ENCODE measurements at regions not wholly inside any gene's neighbourhood (a gene's known extent, or its start where the extent isn't known, plus 50 kb on each side); places are given as distances from the start of the nearest gene placed in this dataset.
"Not testable (repeated sequence)": the region's sequence is repeated elsewhere in the genome, so short reads cannot be mapped to it uniquely, and the experiment has no call there.

- peak; percentile 29 for DNase-seq (ENCODE audit: low spot score)
These were observed 418.6 kb upstream of the TYRP1 start for GRCh38 chr9:12274577-12274976.

- DNase-seq (ENCODE audit: low spot score): no peak
These were observed 416.7 kb upstream of the TYRP1 start for GRCh38 chr9:12276505-12276904.

GRCh38 chr9:12289711-12290110, 403.5 kb upstream of the TYRP1 start:
- DNase-seq (ENCODE audit: low spot score): no peak

GRCh38 chr9:12290166-12290869, 402.9 kb upstream of the TYRP1 start:
- no peak for DNase-seq (ENCODE audit: low spot score)

- no peak for DNase-seq (ENCODE audit: low spot score)
These were observed 388.0 kb upstream of the TYRP1 start for GRCh38 chr9:12305211-12305610.

GRCh38 chr9:12314589-12314988, 378.6 kb upstream of the TYRP1 start:
- no peak for DNase-seq (ENCODE audit: low spot score)

- DNase-seq (ENCODE audit: low spot score): no peak
These were observed 374.2 kb upstream of the TYRP1 start for GRCh38 chr9:12318732-12319685.

GRCh38 chr9:12329623-12329985, 363.6 kb upstream of the TYRP1 start:
- DNase-seq (ENCODE audit: low spot score): no peak

- DNase-seq (ENCODE audit: low spot score): not testable (repeated sequence)
These were observed 359.2 kb upstream of the TYRP1 start for GRCh38 chr9:12333966-12334365.

- DNase-seq (ENCODE audit: low spot score): no peak
These were observed 342.4 kb upstream of the TYRP1 start for GRCh38 chr9:12350775-12351174.

GRCh38 chr9:12351293-12352044, 341.7 kb upstream of the TYRP1 start:
- no peak for DNase-seq (ENCODE audit: low spot score)

GRCh38 chr9:12352045-12352315, 341.2 kb upstream of the TYRP1 start:
- no peak for DNase-seq (ENCODE audit: low spot score)

- DNase-seq (ENCODE audit: low spot score): no peak
These were observed 329.7 kb upstream of the TYRP1 start for GRCh38 chr9:12363439-12363838.

- no peak for DNase-seq (ENCODE audit: low spot score)
These were observed 324.6 kb upstream of the TYRP1 start for GRCh38 chr9:12368569-12368968.

- no peak for DNase-seq (ENCODE audit: low spot score)
These were observed 301.2 kb upstream of the TYRP1 start for GRCh38 chr9:12391839-12392509.

GRCh38 chr9:12394105-12394504, 299.1 kb upstream of the TYRP1 start:
- DNase-seq (ENCODE audit: low spot score): no peak

- no peak for DNase-seq (ENCODE audit: low spot score)
These were observed 289.5 kb upstream of the TYRP1 start for GRCh38 chr9:12403721-12404120.

GRCh38 chr9:12413986-12414385, 279.2 kb upstream of the TYRP1 start:
- DNase-seq (ENCODE audit: low spot score): no peak

- no peak for DNase-seq (ENCODE audit: low spot score)
These were observed 278.7 kb upstream of the TYRP1 start for GRCh38 chr9:12414514-12414913.

GRCh38 chr9:12415361-12415760, 277.8 kb upstream of the TYRP1 start:
- no peak for DNase-seq (ENCODE audit: low spot score)

- DNase-seq (ENCODE audit: low spot score): no peak
These were observed 276.5 kb upstream of the TYRP1 start for GRCh38 chr9:12416716-12417115.

- no peak for DNase-seq (ENCODE audit: low spot score)
These were observed 268.9 kb upstream of the TYRP1 start for GRCh38 chr9:12424243-12424642.

Data from Ammon's horn (tissue), 1 donor.